Activated CD8-positive, alpha-beta T cell treated with anti-CD3 and anti-CD28 coated beads for 36 hours (primary cell): ENCODE measurements at regions not wholly inside any gene's neighbourhood (a gene's known extent, or its start where the extent isn't known, plus 50 kb on each side); places are given as distances from the start of the nearest gene placed in this dataset.

ENCODE experiments used
- ATAC-seq: fragments of 200-7000 bp; cut with Tn5 transposase; one replicate; pipeline ENCODE4 v1.10.0; 2021; ENCODE audit warnings: mild to moderate bottlenecking, moderate library complexity
- CTCF ChIA-PET: fragments of 350-600 bp; sonication (Branson Sonifier 250); formaldehyde crosslinking; loops from one replicate; lab custom pipeline; 2021; ENCODE audit warnings: antibody characterized with exemption; lab: Charles Lee
- POLR2A ChIA-PET: fragments of 350-600 bp; sonication (Branson Sonifier 250); formaldehyde crosslinking; loops from one replicate; lab custom pipeline; 2021; ENCODE audit warnings: antibody characterized with exemption; lab: Charles Lee
- DNase-seq: peaks from one replicate; pipeline ENCODE4 v3.0.0-alpha.2; 2020
- H3K27ac Mint-ChIP-seq: one replicate; pipeline ENCODE4 v1.8.0; 2021; ENCODE audit warnings: mild to moderate bottlenecking, mixed read lengths
- H3K27me3 Mint-ChIP-seq: one replicate; pipeline ENCODE4 v1.8.0; 2021; ENCODE audit warnings: mixed read lengths
- H3K36me3 Mint-ChIP-seq: one replicate; pipeline ENCODE4 v1.8.0; 2021; ENCODE audit warnings: low read depth, mixed read lengths
- H3K4me1 Mint-ChIP-seq: one replicate; pipeline ENCODE4 v1.8.0; 2021; ENCODE audit warnings: low read depth, mixed read lengths
- H3K4me3 Mint-ChIP-seq: one replicate; pipeline ENCODE4 v1.8.0; 2021; ENCODE audit warnings: mild to moderate bottlenecking, moderate library complexity, mixed read lengths
- H3K9me3 Mint-ChIP-seq: one replicate; pipeline ENCODE4 v1.8.0; 2021; ENCODE audit warnings: mixed read lengths
- intact Hi-C: fragments of 100-400 bp; cut with micrococcal nuclease; formaldehyde crosslinking; loops from one replicate; pipeline ENCODE4 v1.10.0; 2022
- TF ChIP-seq, protein P1 (sequence below): fragments of 200-600 bp; IDR thresholded peaks from one replicate; pipeline ENCODE4 v1.8.0; 2022; ENCODE audit warnings: antibody characterized with exemption, mild to moderate bottlenecking

DNA sequence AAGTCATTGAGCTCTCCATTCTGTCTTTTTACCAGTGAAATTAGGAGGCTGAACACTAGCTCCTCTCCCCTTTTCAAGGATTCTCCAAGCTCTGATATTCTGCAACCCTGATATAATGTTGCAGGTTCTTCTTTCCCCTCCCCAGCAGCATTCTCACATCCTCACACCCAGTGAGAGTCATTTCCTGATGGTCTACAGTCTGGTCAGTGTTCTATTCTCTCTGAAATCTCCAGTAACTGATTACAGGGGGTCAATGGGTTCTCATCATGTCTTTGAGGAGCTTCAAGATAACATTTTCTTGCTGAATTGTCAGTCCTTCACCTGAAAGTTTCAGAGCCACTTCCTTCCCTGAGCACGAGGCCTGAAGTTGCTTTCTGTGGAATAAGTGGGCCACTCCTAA, 299.4 kb downstream of the PTEN start:
- Mint-ChIP-seq H3K27me3 (no peaks in the 10 kb centered on the region), H3K4me3 (no peak overlapping the region), H3K9me3 (no peaks in the 10 kb centered on the region), H3K27ac (no peak overlapping the region), H3K36me3 (no peaks in the 10 kb centered on the region), H3K4me1 (peaks cover 12% of the 10 kb centered on the region)
- intact Hi-C loops = no loop called here
- TF ChIP-seq, protein P1, sequence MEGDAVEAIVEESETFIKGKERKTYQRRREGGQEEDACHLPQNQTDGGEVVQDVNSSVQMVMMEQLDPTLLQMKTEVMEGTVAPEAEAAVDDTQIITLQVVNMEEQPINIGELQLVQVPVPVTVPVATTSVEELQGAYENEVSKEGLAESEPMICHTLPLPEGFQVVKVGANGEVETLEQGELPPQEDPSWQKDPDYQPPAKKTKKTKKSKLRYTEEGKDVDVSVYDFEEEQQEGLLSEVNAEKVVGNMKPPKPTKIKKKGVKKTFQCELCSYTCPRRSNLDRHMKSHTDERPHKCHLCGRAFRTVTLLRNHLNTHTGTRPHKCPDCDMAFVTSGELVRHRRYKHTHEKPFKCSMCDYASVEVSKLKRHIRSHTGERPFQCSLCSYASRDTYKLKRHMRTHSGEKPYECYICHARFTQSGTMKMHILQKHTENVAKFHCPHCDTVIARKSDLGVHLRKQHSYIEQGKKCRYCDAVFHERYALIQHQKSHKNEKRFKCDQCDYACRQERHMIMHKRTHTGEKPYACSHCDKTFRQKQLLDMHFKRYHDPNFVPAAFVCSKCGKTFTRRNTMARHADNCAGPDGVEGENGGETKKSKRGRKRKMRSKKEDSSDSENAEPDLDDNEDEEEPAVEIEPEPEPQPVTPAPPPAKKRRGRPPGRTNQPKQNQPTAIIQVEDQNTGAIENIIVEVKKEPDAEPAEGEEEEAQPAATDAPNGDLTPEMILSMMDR = no peak
- DNase-seq (no peak), ATAC-seq (no peak)
- POLR2A ChIA-PET = no interaction called here
- CTCF ChIA-PET = interaction anchor here (1.1 kb wide), 1 partner anchor 10 kb away, joined by 4 read pairs; no protein-coding TSS in a partner anchor

GRCh38 chr10:88163572-88163971, 300.1 kb downstream of the PTEN start:
- Mint-ChIP-seq H3K4me1 (peaks cover 14% of the 10 kb centered on the region), H3K27ac (no peak overlapping the region), H3K9me3 (peaks cover 1% of the 10 kb centered on the region), H3K36me3 (no peaks in the 10 kb centered on the region), H3K4me3 (no peak overlapping the region), H3K27me3 (no peaks in the 10 kb centered on the region)
- intact Hi-C loops = no loop called here
- ChIA-PET POLR2A (no interaction called here), CTCF (no interaction called here)
- TF ChIP-seq, protein P1 = no peak
- DNase-seq (no peak), ATAC-seq (no peak)

DNA sequence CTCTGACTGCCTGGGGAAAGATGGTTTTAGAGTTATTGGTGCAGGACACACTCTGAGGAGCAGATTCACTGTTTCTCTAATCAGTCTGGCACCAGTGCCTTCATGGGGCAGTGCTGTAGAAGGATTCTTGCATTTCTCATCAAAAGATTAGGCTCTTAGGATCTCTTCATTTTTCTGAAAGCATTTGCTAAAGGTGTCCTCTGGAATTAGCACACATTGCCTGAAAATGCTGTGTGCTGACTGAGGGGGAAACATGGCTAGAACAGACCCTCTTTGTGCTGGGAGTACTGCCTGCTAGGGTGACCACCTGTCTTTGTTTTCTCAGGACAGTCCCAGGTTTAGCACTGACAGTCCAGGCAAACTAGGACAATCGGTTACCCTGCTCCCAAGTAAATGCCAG, 301.0 kb downstream of the PTEN start:
- TF ChIP-seq, protein P1 = no peak
- ATAC-seq = no peak
- Mint-ChIP-seq H3K27ac (no peak overlapping the region), H3K36me3 (peaks cover 4% of the 10 kb centered on the region), H3K4me1 (peaks cover 18% of the 10 kb centered on the region), H3K9me3 (peaks cover 6% of the 10 kb centered on the region), H3K4me3 (no peak overlapping the region), H3K27me3 (no peaks in the 10 kb centered on the region)
- ChIA-PET POLR2A (no interaction called here), CTCF (no interaction called here)
- intact Hi-C loops = no loop called here
- DNase-seq = no peak

- ChIA-PET CTCF (interaction anchor here (0.8 to 1.0 kb wide), 2 partner anchors 9 to 302 kb away, joined by 3 read pairs; no protein-coding TSS in a partner anchor), POLR2A (no interaction called here)
- TF ChIP-seq, protein P1 = no peak
- Mint-ChIP-seq H3K4me3 (no peak overlapping the region), H3K9me3 (peaks cover 7% of the 10 kb centered on the region), H3K27me3 (no peaks in the 10 kb centered on the region), H3K27ac (no peak overlapping the region), H3K36me3 (peaks cover 4% of the 10 kb centered on the region), H3K4me1 (peaks cover 22% of the 10 kb centered on the region)
- DNase-seq = no peak
- no peak for ATAC-seq
- intact Hi-C loops = no loop called here
These were observed 302.4 kb downstream of the PTEN start for GRCh38 chr10:88165849-88166271.

DNA sequence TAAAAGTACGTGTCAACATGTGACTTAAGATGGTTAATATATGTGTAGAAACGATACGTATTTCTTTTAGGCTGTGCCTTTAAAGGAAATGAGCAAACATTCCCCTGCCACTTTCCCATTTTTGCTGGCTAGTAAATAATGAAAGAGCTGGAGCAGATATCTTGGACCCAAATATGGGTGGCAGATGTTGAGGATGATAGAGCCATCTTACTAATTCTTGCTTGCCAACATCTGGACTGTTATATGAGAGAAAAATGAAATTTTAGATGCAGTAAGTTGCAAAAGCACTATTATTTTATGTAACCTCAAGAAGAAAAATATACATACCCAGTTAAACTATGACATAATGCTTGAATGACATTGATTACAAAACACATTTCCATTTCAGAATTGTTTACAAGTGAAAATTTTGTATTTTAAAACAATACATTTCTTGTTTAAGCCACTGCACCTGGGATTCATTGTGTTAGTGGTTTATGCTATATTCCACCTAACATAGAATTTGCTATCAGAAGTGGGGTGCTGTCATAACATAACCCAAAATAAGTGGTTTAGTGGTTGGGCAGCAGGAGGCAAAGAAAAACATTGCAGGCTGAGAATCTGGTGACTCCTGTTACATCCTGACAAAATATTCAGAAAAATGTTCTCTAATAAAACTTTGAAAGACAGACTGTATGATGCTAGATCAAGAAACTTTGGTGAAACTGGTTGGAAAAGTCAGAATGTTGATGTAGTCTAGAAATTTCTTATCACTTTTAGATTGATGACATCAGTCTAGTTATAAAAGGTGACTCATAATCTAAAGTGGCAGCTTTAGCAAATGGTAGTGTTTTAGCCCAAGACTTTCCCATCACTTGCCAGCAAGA, 305.0 kb downstream of the PTEN start:
- TF ChIP-seq, protein P1 = no peak
- ChIA-PET CTCF (no interaction called here), POLR2A (no interaction called here)
- Mint-ChIP-seq H3K4me1 (peaks cover 30% of the 10 kb centered on the region), H3K36me3 (peaks cover 4% of the 10 kb centered on the region), H3K27me3 (no peaks in the 10 kb centered on the region), H3K27ac (no peak overlapping the region), H3K9me3 (peaks cover 7% of the 10 kb centered on the region), H3K4me3 (no peak overlapping the region)
- intact Hi-C loops = no loop called here
- DNase-seq (no peak), ATAC-seq (peak; percentile 24)
